ENCODE measurements at regions not wholly inside any gene's neighbourhood (a gene's known extent, or its start where the extent isn't known, plus 50 kb on each side); places are given as distances from the start of the nearest gene placed in this dataset.

GRCh38 chr11:21704539-21704938 is 488.3 kb upstream of the ANO5 start:
- intact Hi-C loops (cut with micrococcal nuclease; ENCODE audit: unreplicated experiment) = no loop called here
- TF ChIP-seq CTCF (IDR thresholded peaks at IDR 0.05; ENCODE audit: insufficient read depth in 1 of 2, low read depth in 1 of 2, low read length in 1 of 2, severe bottlenecking in 1 of 2, unreplicated experiment in 1 of 2) = no peak
- Mint-ChIP-seq H3K27ac (ENCODE audit: unreplicated experiment) (no peak overlapping the region), H3K4me1 (ENCODE audit: low read depth, unreplicated experiment) (no peaks in the 10 kb centered on the region), H3K4me3 (ENCODE audit: unreplicated experiment) (no peak overlapping the region), H3K9me3 (ENCODE audit: unreplicated experiment) (no peaks in the 10 kb centered on the region), H3K36me3 (ENCODE audit: insufficient read depth, unreplicated experiment) (no peaks in the 10 kb centered on the region), H3K27me3 (ENCODE audit: insufficient read depth, unreplicated experiment) (no peaks in the 10 kb centered on the region)
- no peaks in the 10 kb centered on the region for H3K36me3 ChIP-seq (ENCODE audit: control insufficient read depth, insufficient read depth, low read length)
- CTCF ChIA-PET = no interaction called here
- H3K9me3 ChIP-seq = no peaks in the 10 kb centered on the region
- POLR2A ChIA-PET = no interaction called here
- no peak overlapping the region for H3K4me3 ChIP-seq (ENCODE audit: low read depth, low read length)
- H3K27me3 ChIP-seq (replicated peaks; ENCODE audit: control insufficient read depth, insufficient read depth, low read length) = no peaks in the 10 kb centered on the region
- no peak for DNase-seq
- H3K4me1 ChIP-seq = no peaks in the 10 kb centered on the region
- no TSS peak for BruUV-seq (replicated peaks)

- ChIA-PET CTCF (no interaction called here), POLR2A (no interaction called here)
- no peaks in the 10 kb centered on the region for H3K36me3 ChIP-seq (ENCODE audit: control insufficient read depth, insufficient read depth, low read length)
- H3K27me3 Mint-ChIP-seq (ENCODE audit: insufficient read depth, unreplicated experiment) = no peaks in the 10 kb centered on the region
- BruUV-seq (replicated peaks) = no TSS peak
- no peaks in the 10 kb centered on the region for H3K9me3 Mint-ChIP-seq (ENCODE audit: unreplicated experiment)
- no peak for TF ChIP-seq CTCF (IDR thresholded peaks at IDR 0.05; ENCODE audit: insufficient read depth in 1 of 2, low read depth in 1 of 2, low read length in 1 of 2, severe bottlenecking in 1 of 2, unreplicated experiment in 1 of 2)
- H3K4me1 ChIP-seq = no peaks in the 10 kb centered on the region
- H3K4me3 Mint-ChIP-seq (ENCODE audit: unreplicated experiment) = no peak overlapping the region
- no peaks in the 10 kb centered on the region for H3K36me3 Mint-ChIP-seq (ENCODE audit: insufficient read depth, unreplicated experiment)
- H3K27me3 ChIP-seq (replicated peaks; ENCODE audit: control insufficient read depth, insufficient read depth, low read length) = no peaks in the 10 kb centered on the region
- intact Hi-C loops (cut with micrococcal nuclease; ENCODE audit: unreplicated experiment) = no loop called here
- no peaks in the 10 kb centered on the region for H3K4me1 Mint-ChIP-seq (ENCODE audit: low read depth, unreplicated experiment)
- H3K27ac Mint-ChIP-seq (ENCODE audit: unreplicated experiment) = no peak overlapping the region
- DNase-seq = no peak
- H3K9me3 ChIP-seq = no peaks in the 10 kb centered on the region
- no peak overlapping the region for H3K4me3 ChIP-seq (ENCODE audit: low read depth, low read length)
Observed at GRCh38 chr11:21707116-21707739, 485.7 kb upstream of the ANO5 start.

- Histone ChIP-seq H3K4me1 (no peaks in the 10 kb centered on the region), H3K4me3 (ENCODE audit: low read depth, low read length) (no peak overlapping the region), H3K27me3 (replicated peaks; ENCODE audit: control insufficient read depth, insufficient read depth, low read length) (no peaks in the 10 kb centered on the region), H3K9me3 (no peaks in the 10 kb centered on the region), H3K36me3 (ENCODE audit: control insufficient read depth, insufficient read depth, low read length) (no peaks in the 10 kb centered on the region)
- peaks cover 9% of the 10 kb centered on the region for H3K9me3 Mint-ChIP-seq (ENCODE audit: unreplicated experiment)
- H3K36me3 Mint-ChIP-seq (ENCODE audit: insufficient read depth, unreplicated experiment) = no peaks in the 10 kb centered on the region
- H3K27ac Mint-ChIP-seq (ENCODE audit: unreplicated experiment) = no peak overlapping the region
- H3K27me3 Mint-ChIP-seq (ENCODE audit: insufficient read depth, unreplicated experiment) = no peaks in the 10 kb centered on the region
- H3K4me3 Mint-ChIP-seq (ENCODE audit: unreplicated experiment) = no peak overlapping the region
- TF ChIP-seq CTCF (IDR thresholded peaks at IDR 0.05; ENCODE audit: insufficient read depth in 1 of 2, low read depth in 1 of 2, low read length in 1 of 2, severe bottlenecking in 1 of 2, unreplicated experiment in 1 of 2) = no peak
- POLR2A ChIA-PET = no interaction called here
- H3K4me1 Mint-ChIP-seq (ENCODE audit: low read depth, unreplicated experiment) = no peaks in the 10 kb centered on the region
- CTCF ChIA-PET = no interaction called here
- no TSS peak for BruUV-seq (replicated peaks)
- no peak for DNase-seq
- intact Hi-C loops (cut with micrococcal nuclease; ENCODE audit: unreplicated experiment) = no loop called here
Observed at GRCh38 chr11:21710809-21711208, 482.1 kb upstream of the ANO5 start.

Data from Caco-2 (cell line).